Renal cortex interstitium (tissue), 11 donors: ENCODE measurements at regions not wholly inside any gene's neighbourhood (a gene's known extent, or its start where the extent isn't known, plus 50 kb on each side); places are given as distances from the start of the nearest gene placed in this dataset.

ENCODE experiments used
- DNase-seq, 11 donors: peaks; one replicate each; pipeline ENCODE4 v3.0.0-alpha.2; 2013; ENCODE audit warnings: low read depth in 9 of 11, low spot score in 4 of 11; ENCODE audit errors: extremely low read depth in 1 of 11

GRCh38 chr12:115737895-115738294, 539.6 kb downstream of the MED13L start:
- DNase-seq: no peak

- DNase-seq: no peak
Observed at GRCh38 chr12:115736360-115736759, 541.1 kb downstream of the MED13L start.

DNA sequence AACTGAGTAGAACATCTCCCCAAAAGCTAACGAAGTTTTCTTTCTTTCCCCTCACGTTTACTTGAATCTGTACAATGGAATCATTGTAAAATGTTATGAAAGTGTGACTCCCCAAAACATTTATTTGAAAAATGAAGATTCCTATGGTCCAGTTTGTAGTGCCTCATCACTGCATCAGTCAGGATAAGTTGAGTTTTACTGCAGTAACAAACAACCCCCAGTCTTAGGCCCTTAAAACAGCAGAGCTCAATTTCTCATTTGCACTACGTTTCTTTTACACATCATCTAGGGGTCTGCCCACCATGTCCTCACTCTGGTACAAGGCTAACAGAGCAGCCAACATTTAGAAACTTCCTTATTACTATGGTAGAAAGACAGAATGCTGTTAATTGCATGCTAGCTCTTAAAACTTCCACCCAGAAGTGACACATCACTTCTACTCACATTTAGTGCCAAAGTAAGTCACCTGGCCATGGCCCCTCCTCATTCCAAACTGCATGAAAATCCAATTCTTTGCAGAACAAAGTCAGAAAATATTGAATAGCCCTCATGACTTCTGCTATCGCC, 546.4 kb downstream of the MED13L start:
- no peak for DNase-seq

DNA sequence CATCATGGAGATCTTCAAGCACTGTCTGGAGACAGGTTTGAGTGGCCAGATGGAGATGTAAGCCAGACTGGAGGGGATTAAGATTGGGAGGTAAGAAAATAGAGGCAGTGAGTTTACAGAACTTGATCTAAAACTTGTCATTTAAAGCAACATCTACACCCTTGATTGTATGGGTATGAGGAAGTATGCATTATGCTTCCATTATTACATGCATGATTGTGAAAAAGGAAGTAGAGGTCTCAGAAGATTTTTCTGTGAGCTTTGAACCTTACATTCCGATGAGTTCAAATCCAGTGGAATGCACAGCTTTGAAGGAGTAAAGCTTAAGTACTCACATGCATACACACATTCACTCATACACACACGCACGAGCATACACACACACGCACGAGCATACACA, 550.8 kb downstream of the MED13L start:
- no peak for DNase-seq

DNA sequence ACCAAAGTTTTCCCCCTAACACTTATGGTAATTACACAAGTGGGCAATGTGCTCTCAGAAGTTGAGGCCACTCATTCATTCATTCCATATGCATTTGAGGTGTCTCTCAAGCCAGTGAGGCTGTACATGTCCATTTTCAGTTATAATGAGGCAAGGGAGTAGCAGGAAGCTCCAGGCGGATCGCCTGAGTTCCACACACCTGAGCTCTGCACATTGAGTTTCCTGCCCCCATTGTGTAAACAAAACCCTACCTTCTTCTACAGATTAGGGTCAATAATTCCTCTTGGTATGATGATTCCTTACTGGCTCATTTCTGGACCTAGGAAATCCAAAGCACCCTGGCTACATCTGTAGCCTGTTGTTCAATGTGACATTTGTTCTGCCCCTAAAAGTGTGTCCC, 555.3 kb downstream of the MED13L start:
- DNase-seq: no peak

- no peak for DNase-seq
Observed at GRCh38 chr12:115716551-115716950, 560.9 kb downstream of the MED13L start.

- no peak for DNase-seq
Observed at GRCh38 chr12:115712676-115713075, 564.8 kb downstream of the MED13L start.

- DNase-seq: no peak
Observed at GRCh38 chr12:115710104-115710564, 567.4 kb downstream of the MED13L start.

DNA sequence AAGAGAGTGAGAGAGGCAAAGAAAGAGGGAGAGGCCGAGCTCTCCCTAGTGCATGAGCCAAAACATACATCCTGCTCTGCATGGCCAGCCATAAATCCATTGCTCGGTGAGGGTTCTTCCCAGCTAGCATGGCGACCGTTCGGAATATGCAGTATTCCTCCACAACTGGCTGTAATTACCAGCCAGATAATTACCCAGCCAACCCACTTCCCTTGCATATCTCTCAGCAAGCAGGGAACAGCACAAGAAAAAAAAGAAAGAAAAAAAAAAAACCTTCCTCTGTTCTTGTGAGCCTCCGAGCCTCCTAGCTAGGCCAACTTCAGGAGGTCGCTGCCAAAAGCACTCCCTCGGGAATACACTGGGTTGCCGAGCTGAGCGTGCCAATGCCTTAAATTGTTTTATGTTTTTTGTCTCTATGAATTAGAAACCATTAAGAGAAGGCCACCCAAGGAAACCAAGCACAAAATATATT, 567.9 kb downstream of the MED13L start:
- peak in 3 of 11 donors; percentile 39 to 56 (median 44) for DNase-seq

DNA sequence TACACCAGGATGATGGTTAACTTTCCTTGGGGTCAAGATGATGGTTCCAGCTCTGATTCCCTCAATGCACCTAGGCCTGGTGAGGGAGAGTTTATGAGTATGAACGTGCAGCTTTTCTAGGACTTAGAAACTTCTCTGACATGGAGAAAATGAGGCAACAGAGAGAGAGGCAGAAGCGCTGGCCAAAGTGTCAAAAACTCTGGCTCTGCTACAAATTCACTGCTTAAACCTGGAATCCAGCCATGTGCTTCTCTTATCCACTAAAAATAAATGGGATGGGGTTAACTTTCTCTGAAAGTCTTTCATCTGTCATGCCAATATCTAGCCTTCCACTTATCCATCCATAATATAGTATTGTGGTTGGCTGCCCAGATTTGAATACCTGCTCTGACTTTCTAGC, 568.7 kb downstream of the MED13L start:
- no peak for DNase-seq

DNA sequence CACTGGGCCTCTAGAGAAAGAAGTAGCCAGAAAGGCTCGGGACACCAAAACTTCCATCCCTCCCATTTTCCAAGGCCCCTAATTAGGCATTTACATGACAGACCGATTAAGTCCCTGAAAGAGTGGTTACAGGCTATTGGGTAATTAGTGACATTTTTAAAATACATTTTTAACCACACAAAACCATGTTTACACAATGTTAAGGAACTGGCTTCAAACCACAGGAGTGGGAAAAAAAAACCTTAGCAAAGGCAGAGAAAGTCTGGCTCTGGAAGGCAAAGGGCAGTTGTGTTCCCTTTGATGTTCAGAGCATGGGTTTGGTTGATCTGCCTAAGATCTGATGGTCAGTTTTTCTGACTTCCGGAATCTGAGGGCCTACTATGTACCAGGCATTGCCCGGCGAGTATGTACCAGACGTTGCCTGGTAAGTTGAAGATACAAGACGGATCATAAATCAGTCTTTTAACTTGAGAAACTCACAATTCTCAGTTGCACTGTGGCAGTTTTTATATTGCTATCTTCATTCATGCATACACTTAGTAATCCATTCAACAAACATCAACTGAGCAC, 576.5 kb downstream of the MED13L start:
- DNase-seq: no peak

DNA sequence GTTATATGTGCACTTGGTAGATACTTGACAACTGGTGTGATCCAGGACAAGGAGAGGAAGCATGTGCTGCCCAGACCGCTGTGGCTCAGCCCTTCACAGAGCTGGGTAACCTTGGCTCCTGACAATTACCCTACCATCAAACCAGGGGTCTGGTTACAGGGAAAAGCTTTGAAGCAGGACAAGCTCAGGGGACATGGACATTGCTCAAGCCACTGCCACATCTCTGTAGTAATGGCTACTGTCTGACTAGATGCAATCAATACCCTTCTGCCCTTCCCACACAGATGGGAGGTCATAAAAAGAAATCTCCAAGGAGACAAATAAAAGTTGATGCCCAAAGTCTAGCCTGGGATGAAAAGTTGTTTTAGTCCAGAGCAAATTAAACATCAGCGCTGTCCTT, 577.4 kb downstream of the MED13L start:
- no peak for DNase-seq

DNA sequence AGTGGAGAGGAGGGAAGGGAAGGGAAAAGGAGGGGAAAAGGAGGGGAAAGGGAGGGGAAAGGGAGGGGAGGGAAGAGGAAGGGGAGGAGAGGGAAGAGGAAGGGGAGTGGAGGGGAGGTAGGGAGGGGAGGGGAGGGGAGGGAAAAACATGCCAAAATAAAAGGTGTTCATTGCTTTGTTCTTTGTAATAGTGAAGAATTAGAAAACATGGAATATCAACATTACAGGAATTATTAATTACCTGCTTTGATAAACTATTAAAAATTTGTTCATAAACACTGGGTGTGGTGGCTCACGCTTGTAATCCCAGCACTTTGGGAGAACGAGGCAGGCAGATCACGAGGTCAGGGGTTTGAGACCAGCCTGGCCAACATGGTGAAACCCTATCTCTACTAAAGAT, 579.2 kb downstream of the MED13L start:
- no peak for DNase-seq

DNA sequence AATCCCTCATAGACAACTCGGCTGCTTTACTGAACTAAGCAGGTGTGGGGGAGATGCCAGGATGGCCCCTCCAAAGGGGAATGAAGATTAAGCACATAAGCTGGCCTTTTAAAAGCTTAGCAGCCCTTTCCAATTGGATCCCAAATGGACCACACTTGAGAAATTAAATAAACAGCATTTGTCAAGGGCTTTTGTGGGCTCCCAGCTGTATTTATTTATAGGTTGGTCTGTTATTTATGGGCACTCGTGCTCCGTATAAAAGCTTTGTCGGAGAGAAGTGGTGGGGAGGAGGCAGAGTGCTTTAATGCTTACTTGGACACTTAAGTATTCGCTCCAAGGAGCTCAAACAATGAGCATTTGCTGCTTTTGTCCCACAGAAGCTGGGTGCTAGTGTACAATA, 580.2 kb downstream of the MED13L start:
- DNase-seq: peak in 4 of 11 donors; percentile 31 to 45 (median 38)

- DNase-seq: no peak
Observed at GRCh38 chr12:115694564-115694963, 582.9 kb downstream of the MED13L start.

GRCh38 chr12:115693970-115694369, 583.5 kb downstream of the MED13L start:
- no peak for DNase-seq

GRCh38 chr12:115691123-115691522, 586.4 kb downstream of the MED13L start:
- DNase-seq: no peak

DNA sequence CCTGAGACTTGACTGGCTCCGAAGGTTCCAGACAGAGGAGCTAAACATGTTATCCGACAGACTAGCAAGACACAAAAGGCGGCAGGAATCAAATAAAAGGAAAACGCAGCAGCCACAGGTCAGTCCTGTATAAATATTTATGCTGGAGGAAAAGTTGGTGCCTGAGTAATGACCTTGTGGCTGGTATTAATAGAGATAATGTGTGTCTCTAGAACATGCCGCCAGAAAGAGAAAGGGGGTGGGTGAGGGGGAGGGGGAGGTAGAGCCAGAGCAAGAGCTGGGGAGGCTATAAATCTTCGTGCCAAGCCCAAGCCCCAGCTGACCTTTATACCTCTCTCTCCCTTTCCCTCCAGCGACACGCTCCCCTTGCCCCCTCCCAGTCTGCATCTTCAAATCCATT, 590.4 kb downstream of the MED13L start:
- DNase-seq: no peak

GRCh38 chr12:115683240-115683780, 594.2 kb downstream of the MED13L start:
- DNase-seq: no peak

DNA sequence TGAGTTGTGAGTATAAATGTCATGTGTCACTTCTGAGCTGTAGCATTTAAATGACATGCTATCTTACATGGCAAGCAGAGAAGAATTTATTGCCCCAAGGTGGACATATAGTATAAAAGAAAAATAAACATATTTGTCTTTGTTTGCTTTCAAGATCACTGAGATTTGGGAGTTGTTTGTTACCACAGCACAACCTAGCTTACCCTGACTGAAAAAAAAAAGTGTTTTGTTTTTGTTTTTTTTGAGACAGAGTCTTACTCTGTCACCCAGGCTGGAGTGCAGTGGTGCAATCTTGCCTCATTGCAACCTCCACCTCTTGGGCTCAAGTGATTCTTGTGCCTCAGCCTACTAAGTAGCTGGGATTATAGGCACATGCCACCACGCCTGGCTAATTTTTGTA, 596.5 kb downstream of the MED13L start:
- no peak for DNase-seq

DNA sequence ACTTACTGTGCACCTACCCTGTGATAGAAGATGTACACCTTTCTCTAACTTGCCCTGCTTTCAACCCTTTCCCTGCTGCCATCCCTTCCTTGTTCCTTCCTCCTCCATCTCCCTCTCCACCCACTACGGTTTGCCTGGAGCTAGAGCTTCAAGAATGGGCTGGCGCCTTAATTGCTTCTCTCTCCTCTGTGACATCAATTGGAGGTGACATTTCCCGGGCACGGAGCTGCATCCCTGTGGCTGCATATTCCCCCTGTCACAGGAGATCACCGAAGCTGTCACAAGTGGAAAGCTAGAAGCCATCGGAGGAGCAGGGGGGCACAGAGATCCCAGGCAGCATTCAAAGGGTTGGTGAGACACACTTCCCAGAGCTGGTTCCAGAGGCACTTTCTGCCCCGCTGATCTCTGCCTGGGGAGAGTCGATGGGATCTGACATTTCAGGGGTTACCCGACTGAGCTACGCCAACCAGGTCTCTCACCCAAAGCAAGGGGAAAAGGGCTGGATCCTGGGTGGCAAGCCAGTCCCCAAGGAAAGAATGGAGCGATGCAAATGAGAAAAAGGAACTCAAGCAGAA, 604.9 kb downstream of the MED13L start:
- no peak for DNase-seq
